ENCODE measurements at regions not wholly inside any gene's neighbourhood (a gene's known extent, or its start where the extent isn't known, plus 50 kb on each side); places are given as distances from the start of the nearest gene placed in this dataset.

- H3K4me3 ChIP-seq (replicated peaks in 1 of 2; ENCODE audit: low read depth in 2 of 2, low read length in 2 of 2), result no peak overlapping the region
- no peak for DNase-seq (ENCODE audit: low read depth in 2 of 2)
- no peak for TF ChIP-seq CTCF (IDR thresholded peaks at IDR 0.05; ENCODE audit: low read depth, low read length)
Observed at GRCh38 chrX:39121903-39122302, 320.6 kb downstream of the MID1IP1 start.

GRCh38 chrX:39125834-39126233, 324.6 kb downstream of the MID1IP1 start:
- no peak for DNase-seq (ENCODE audit: low read depth in 2 of 2)
- no peak overlapping the region for H3K4me3 ChIP-seq (replicated peaks in 1 of 2; ENCODE audit: low read depth in 2 of 2, low read length in 2 of 2)
- TF ChIP-seq CTCF (IDR thresholded peaks at IDR 0.05; ENCODE audit: low read depth, low read length), result no peak

- H3K4me3 ChIP-seq (replicated peaks in 1 of 2; ENCODE audit: low read depth in 2 of 2, low read length in 2 of 2), result no peak overlapping the region
- TF ChIP-seq CTCF (IDR thresholded peaks at IDR 0.05; ENCODE audit: low read depth, low read length), result no peak
- no peak for DNase-seq (ENCODE audit: low read depth in 2 of 2)
Observed at GRCh38 chrX:39133971-39134370, 332.7 kb downstream of the MID1IP1 start.

GRCh38 chrX:39137363-39137954, 336.2 kb downstream of the MID1IP1 start:
- no peak for DNase-seq (ENCODE audit: low read depth in 2 of 2)
- H3K4me3 ChIP-seq (replicated peaks in 1 of 2; ENCODE audit: low read depth in 2 of 2, low read length in 2 of 2), result no peak overlapping the region
- no peak for TF ChIP-seq CTCF (IDR thresholded peaks at IDR 0.05; ENCODE audit: low read depth, low read length)

GRCh38 chrX:39140581-39140980, 339.3 kb downstream of the MID1IP1 start:
- no peak for TF ChIP-seq CTCF (IDR thresholded peaks at IDR 0.05; ENCODE audit: low read depth, low read length)
- no peak overlapping the region for H3K4me3 ChIP-seq (replicated peaks in 1 of 2; ENCODE audit: low read depth in 2 of 2, low read length in 2 of 2)
- no peak for DNase-seq (ENCODE audit: low read depth in 2 of 2)

GRCh38 chrX:39144323-39144722, 343.1 kb downstream of the MID1IP1 start:
- TF ChIP-seq CTCF (IDR thresholded peaks at IDR 0.05; ENCODE audit: low read depth, low read length), result no peak
- H3K4me3 ChIP-seq (replicated peaks in 1 of 2; ENCODE audit: low read depth in 2 of 2, low read length in 2 of 2), result no peak overlapping the region
- no peak for DNase-seq (ENCODE audit: low read depth in 2 of 2)

- no peak overlapping the region for H3K4me3 ChIP-seq (replicated peaks in 1 of 2; ENCODE audit: low read depth in 2 of 2, low read length in 2 of 2)
- DNase-seq (ENCODE audit: low read depth in 2 of 2), result no peak
- no peak for TF ChIP-seq CTCF (IDR thresholded peaks at IDR 0.05; ENCODE audit: low read depth, low read length)
Observed at GRCh38 chrX:39144956-39145355, 343.7 kb downstream of the MID1IP1 start.

Measured in cardiac fibroblast (primary cell).